GM18907 (cell line): ENCODE measurements at regions not wholly inside any gene's neighbourhood (a gene's known extent, or its start where the extent isn't known, plus 50 kb on each side); places are given as distances from the start of the nearest gene placed in this dataset.

Experiments used
- ATAC-seq: cut with Tn5 transposase; IDR thresholded peaks from one replicate; pipeline ENCODE4 v1.9.1; 2021; ENCODE audit warnings: mild to moderate bottlenecking, moderate library complexity; ENCODE audit not compliant: unreplicated experiment

GRCh38 chr5:169450464-169450863, 133.1 kb upstream of the SPDL1 start:
- no peak for ATAC-seq

GRCh38 chr5:169448826-169449225, 134.7 kb upstream of the SPDL1 start:
- no peak for ATAC-seq

- ATAC-seq, result no peak
These were observed 138.4 kb upstream of the SPDL1 start for GRCh38 chr5:169445191-169445590.

- ATAC-seq, result no peak
These were observed 140.4 kb upstream of the SPDL1 start for GRCh38 chr5:169442913-169443784.

- ATAC-seq, result no peak
These were observed 141.1 kb upstream of the SPDL1 start for GRCh38 chr5:169442403-169442874.

- no peak for ATAC-seq
These were observed 139.3 kb upstream of the SLIT3 start for GRCh38 chr5:169440107-169440705.

GRCh38 chr5:169439362-169439761, 138.4 kb upstream of the SLIT3 start:
- ATAC-seq, result no peak

GRCh38 chr5:169435506-169436229, 134.7 kb upstream of the SLIT3 start:
- no peak for ATAC-seq

- ATAC-seq, result no peak
These were observed 132.3 kb upstream of the SLIT3 start for GRCh38 chr5:169433221-169433651.

GRCh38 chr5:169431386-169431785, 130.4 kb upstream of the SLIT3 start:
- no peak for ATAC-seq

- no peak for ATAC-seq
These were observed 129.7 kb upstream of the SLIT3 start for GRCh38 chr5:169430671-169431070.

GRCh38 chr5:169429044-169429443, 128.1 kb upstream of the SLIT3 start:
- ATAC-seq, result no peak

- no peak for ATAC-seq
These were observed 125.8 kb upstream of the SLIT3 start for GRCh38 chr5:169426784-169427183.

- no peak for ATAC-seq
These were observed 123.9 kb upstream of the SLIT3 start for GRCh38 chr5:169424670-169425378.

GRCh38 chr5:169424279-169424655, 123.3 kb upstream of the SLIT3 start:
- ATAC-seq, result no peak

- no peak for ATAC-seq
These were observed 122.8 kb upstream of the SLIT3 start for GRCh38 chr5:169423580-169424278.

- ATAC-seq, result no peak
These were observed 121.1 kb upstream of the SLIT3 start for GRCh38 chr5:169422087-169422486.

- no peak for ATAC-seq
These were observed 120.7 kb upstream of the SLIT3 start for GRCh38 chr5:169421677-169422076.

- no peak for ATAC-seq
These were observed 116.7 kb upstream of the SLIT3 start for GRCh38 chr5:169417676-169418075.

- peak; percentile 58 for ATAC-seq
These were observed 115.8 kb upstream of the SLIT3 start for GRCh38 chr5:169416583-169417196.
